HepG2 (cell line): ENCODE measurements at regions not wholly inside any gene's neighbourhood (a gene's known extent, or its start where the extent isn't known, plus 50 kb on each side); places are given as distances from the start of the nearest gene placed in this dataset.
"Not testable (repeated sequence)": the region's sequence is repeated elsewhere in the genome, so short reads cannot be mapped to it uniquely, and the experiment has no call there.

ENCODE experiments used
- ATAC-seq: fragments of 200-7000 bp; cut with Tn5 transposase; 3 replicates; pipeline ENCODE4 v1.9.1; 2020; ENCODE audit warnings: mild to moderate bottlenecking, moderate library complexity
- BruUV-seq: library from RNA; stranded (reverse); fragments of 400-500 nt; replicated peaks from 2 replicates; lab custom pipeline; 2021; lab: Mats Ljungman, UMichigan
- CTCF ChIA-PET: fragments of 300-600 bp; formaldehyde crosslinking; extraction: SDS; loops from one replicate; lab custom pipeline; 2021; ENCODE audit warnings: low total read pairs, inconsistent platforms, low intra/inter-chr PET ratio; lab: Yijun Ruan, JAX
- POLR2A ChIA-PET: fragments of 350-600 bp; sonication (Branson Sonifier 250); formaldehyde crosslinking; loops from one replicate; lab custom pipeline; 2020; ENCODE audit warnings: antibody characterized with exemption, inconsistent platforms; lab: Yijun Ruan, JAX
- DNase-seq: peaks from one replicate; pipeline ENCODE4 v3.0.0-alpha.2; 2015; ENCODE audit warnings: low spot score
- FAIRE-seq: peaks from 3 replicates; lab custom pipeline; 2011; peaks lifted over from hg19 to GRCh38; lab: Jason Lieb, UNC
- H2AFZ ChIP-seq: one replicate; pipeline ENCODE4 v1.6.1; 2011; ENCODE audit warnings: low read length, inconsistent platforms
- H3K27ac ChIP-seq: fragments of 300-600 bp; 3 replicates; pipeline ENCODE4 v1.8.0; 2011; ENCODE audit warnings: mixed run types, mild to moderate bottlenecking, mixed read lengths, low read length, inconsistent platforms; ENCODE audit not compliant: insufficient read depth; ENCODE audit errors: extremely low read length
- H3K27me3 ChIP-seq, 2 experiments: fragments of 200-600 bp in 1 of 2; 2 replicates in 1 of 2; 3 replicates in 1 of 2; pipeline versions ENCODE4 v1.6.0 to v1.8.0; 2011; ENCODE audit warnings: low read length in 2 of 2, mild to moderate bottlenecking in 2 of 2, moderate library complexity in 2 of 2, inconsistent platforms in 1 of 2; ENCODE audit not compliant: insufficient read depth in 2 of 2, control insufficient read depth in 1 of 2
- H3K36me3 ChIP-seq, 2 experiments: fragments of 200-600 bp in 1 of 2; replicated peaks in 1 of 2; 2 replicates in 1 of 2; 3 replicates in 1 of 2; pipeline versions ENCODE4 v1.5.1 to v1.8.0; 2011; ENCODE audit warnings: low read length in 2 of 2, inconsistent platforms in 1 of 2; ENCODE audit not compliant: insufficient read depth in 2 of 2, control insufficient read depth in 1 of 2
- H3K4me1 ChIP-seq: 2 replicates; pipeline ENCODE4 v1.5.1; 2012; ENCODE audit warnings: low read length, inconsistent platforms; ENCODE audit not compliant: insufficient read depth
- H3K4me2 ChIP-seq: 2 replicates; pipeline ENCODE4 v1.6.0; 2011; ENCODE audit warnings: low read depth, low read length, inconsistent platforms
- H3K4me3 ChIP-seq, 3 experiments: fragments of 200-600 bp in 1 of 3; sonication (generic), shearing (Covaris generic) in 1 of 3; replicated peaks in 1 of 3; 2 replicates each; pipeline ENCODE4 v1.5.1; 2011 to 2016; ENCODE audit warnings: low read length in 3 of 3, inconsistent platforms in 2 of 3, low read depth in 2 of 3, mild to moderate bottlenecking in 2 of 3, control low read depth in 1 of 3, mixed read lengths in 1 of 3; ENCODE audit not compliant: insufficient read depth in 1 of 3
- H3K79me2 ChIP-seq: one replicate; pipeline ENCODE4 v1.6.1; 2011; ENCODE audit warnings: low read length, inconsistent platforms; ENCODE audit not compliant: insufficient read depth
- H3K9ac ChIP-seq: 2 replicates; pipeline ENCODE4 v1.6.0; 2011; ENCODE audit warnings: mild to moderate bottlenecking, low read depth, low read length, inconsistent platforms; ENCODE audit not compliant: insufficient read depth
- H3K9me3 ChIP-seq: 2 replicates; pipeline ENCODE4 v1.5.1; 2012; ENCODE audit warnings: mild to moderate bottlenecking, low read length
- H4K20me1 ChIP-seq: 2 replicates; pipeline ENCODE4 v1.6.0; 2011; ENCODE audit warnings: inconsistent platforms, mild to moderate bottlenecking, low read length, moderate library complexity; ENCODE audit not compliant: insufficient read depth
- FOXP4 ChIP-seq: sonication (generic); formaldehyde crosslinking; IDR thresholded peaks from 2 replicates; pipeline ENCODE4 v1.4.0; 2020; ENCODE audit warnings: missing genetic modification reagents
- KLF12 ChIP-seq: sonication (generic); formaldehyde crosslinking; IDR thresholded peaks from 2 replicates; pipeline ENCODE4 v1.4.0; 2020; ENCODE audit warnings: missing genetic modification reagents, borderline replicate concordance
- MIER3 ChIP-seq: IDR thresholded peaks from 2 replicates; pipeline ENCODE4 v1.6.1; 2016; ENCODE audit warnings: missing compliant biosample characterization, borderline replicate concordance
- MNT ChIP-seq: fragments of 450-650 bp; IDR thresholded peaks from 2 replicates; pipeline ENCODE4 v1.6.1; 2016
- NR1H2 ChIP-seq: sonication (generic); formaldehyde crosslinking; IDR thresholded peaks from 2 replicates; pipeline ENCODE4 v1.8.1; 2022; ENCODE audit warnings: low read depth, missing genetic modification reagents, borderline replicate concordance
- NRL ChIP-seq: sonication (generic); formaldehyde crosslinking; IDR thresholded peaks from 2 replicates; pipeline ENCODE4 v1.5.0; 2020; ENCODE audit warnings: missing genetic modification reagents, mild to moderate bottlenecking, moderate library complexity, borderline replicate concordance
- POLR2AphosphoS5 ChIP-seq: IDR thresholded peaks from 2 replicates; pipeline ENCODE4 v1.6.1; 2012; ENCODE audit warnings: low read depth, low read length
- RORA ChIP-seq: sonication (generic); formaldehyde crosslinking; IDR thresholded peaks from 2 replicates; pipeline ENCODE4 v1.5.0; 2020; ENCODE audit warnings: mild to moderate bottlenecking, missing genetic modification reagents, moderate library complexity
- TOPORS ChIP-seq: sonication (generic); formaldehyde crosslinking; IDR thresholded peaks from 2 replicates; pipeline ENCODE4 v1.8.0; 2023; ENCODE audit warnings: mild to moderate bottlenecking, missing genetic modification reagents
- ZNF101 ChIP-seq: sonication (generic); formaldehyde crosslinking; IDR thresholded peaks from 2 replicates; pipeline ENCODE4 v1.4.0; 2020; ENCODE audit warnings: mild to moderate bottlenecking, low read depth, missing genetic modification reagents, borderline replicate concordance
- ZNF33B ChIP-seq: sonication (generic); formaldehyde crosslinking; IDR thresholded peaks from 2 replicates; pipeline ENCODE4 v1.5.1; 2020; ENCODE audit warnings: mild to moderate bottlenecking, missing genetic modification reagents
- ZNF343 ChIP-seq: sonication (generic); formaldehyde crosslinking; IDR thresholded peaks from 2 replicates; pipeline ENCODE4 v1.4.0; 2020; ENCODE audit warnings: mild to moderate bottlenecking, missing genetic modification reagents
- ZNF512 ChIP-seq: sonication (generic); formaldehyde crosslinking; IDR thresholded peaks from 2 replicates; pipeline ENCODE4 v1.4.0; 2020; ENCODE audit warnings: mild to moderate bottlenecking, missing genetic modification reagents
- ZNF776 ChIP-seq: sonication (generic); formaldehyde crosslinking; IDR thresholded peaks from 2 replicates; pipeline ENCODE4 v1.4.0; 2020; ENCODE audit warnings: mild to moderate bottlenecking, missing genetic modification reagents
- WGBS: methylation state at CpG from one replicate; pipeline ENCODE4 v1.1.6; 2017; ENCODE audit warnings: low lambda C conversion rate; 5-methylcytosine and 5-hydroxymethylcytosine counted together
- in situ Hi-C: cut with HindIII; loops from 2 replicates; pipeline ENCODE4 v1.10.0; 2017; ENCODE audit warnings: low pct_unique_long_range_greater_than_20kb; ENCODE audit not compliant: extremely low pct_ligation_motif_present
- intact Hi-C: fragments of 100-400 bp; cut with micrococcal nuclease; formaldehyde crosslinking; loops from one replicate; pipeline ENCODE4 v1.10.0; 2022; ENCODE audit not compliant: unreplicated experiment

GRCh38 chr2:182550234-182550633 lies 123.4 kb upstream of the PDE1A start:
- ChIA-PET CTCF (no interaction called here), POLR2A (no interaction called here)
- no peak overlapping the region for H3K27ac ChIP-seq
- in situ Hi-C loops, result no loop called here
- no peaks in the 10 kb centered on the region for H3K4me1 ChIP-seq
- no peaks in the 10 kb centered on the region for H3K36me3 ChIP-seq
- no peak for TF ChIP-seq NR1H2 (CRISPR knock-in tag)
- TF ChIP-seq FOXP4 (CRISPR knock-in tag), result no peak
- no peak for TF ChIP-seq ZNF343 (CRISPR knock-in tag)
- no peak for TF ChIP-seq MNT
- TF ChIP-seq ZNF512 (CRISPR knock-in tag), result no peak
- no peak for TF ChIP-seq POLR2AphosphoS5
- no peak for TF ChIP-seq KLF12 (CRISPR knock-in tag)
- no peak for TF ChIP-seq MIER3 (CRISPR knock-in tag)
- no peak for TF ChIP-seq ZNF33B (CRISPR knock-in tag)
- TF ChIP-seq ZNF101, result no peak
- no peak for TF ChIP-seq NRL
- TF ChIP-seq ZNF776, result no peak
- TF ChIP-seq RORA, result no peak
- no peak for TF ChIP-seq TOPORS
- intact Hi-C loops, result no loop called here
- no peak for ATAC-seq
- no peak overlapping the region for H3K9ac ChIP-seq
- H3K27me3 ChIP-seq, result peaks cover 2 to 5% of the 10 kb centered on the region in 2 experiments; a peak in 1 of 5 replicates
- no peak for DNase-seq
- FAIRE-seq, result no peak
- no TSS peak for BruUV-seq
- H3K4me2 ChIP-seq, result no peak overlapping the region
- no peaks in the 10 kb centered on the region for H3K79me2 ChIP-seq
- WGBS, result 4% methylated on average over 4 of the region's 4 CpGs
- no peaks in the 10 kb centered on the region for H4K20me1 ChIP-seq
- no peak overlapping the region for H3K4me3 ChIP-seq
- no peaks in the 10 kb centered on the region for H3K9me3 ChIP-seq
- H2AFZ ChIP-seq, result no peak overlapping the region

GRCh38 chr2:182552232-182552631 lies 125.4 kb upstream of the PDE1A start:
- H3K27me3 ChIP-seq, DNase-seq, H3K4me3 ChIP-seq, H3K9ac ChIP-seq, H2AFZ ChIP-seq, CTCF ChIA-PET, H3K27ac ChIP-seq, H3K4me1 ChIP-seq, FAIRE-seq, H4K20me1 ChIP-seq, H3K4me2 ChIP-seq, H3K36me3 ChIP-seq, POLR2A ChIA-PET, H3K9me3 ChIP-seq, in situ Hi-C loops, BruUV-seq, intact Hi-C loops, H3K79me2 ChIP-seq, ATAC-seq: not testable (repeated sequence)
- WGBS, result 26% methylated on average over 5 of the region's 5 CpGs
